ENCODE measurements at regions not wholly inside any gene's neighbourhood (a gene's known extent, or its start where the extent isn't known, plus 50 kb on each side); places are given as distances from the start of the nearest gene placed in this dataset.

DNA sequence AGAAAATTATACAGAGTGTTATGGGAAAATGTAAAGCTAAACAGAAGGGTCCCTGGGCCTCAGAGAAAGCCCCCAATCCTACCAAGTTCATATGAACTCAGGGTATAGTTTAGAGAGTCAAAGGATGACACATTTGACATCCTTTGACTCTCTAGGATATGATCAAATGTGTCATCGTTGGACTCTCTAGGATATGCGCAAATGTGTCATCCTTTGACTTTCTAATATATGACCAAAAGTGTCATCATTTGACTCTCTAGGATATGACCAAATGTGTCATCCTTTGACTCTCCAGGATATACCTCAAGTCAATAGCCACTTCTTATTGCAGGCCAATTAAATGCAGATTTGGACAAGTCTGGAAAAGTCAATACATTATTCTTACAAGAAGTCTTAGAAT lies 204.8 kb upstream of the IGF1 start:
- TF ChIP-seq, protein P1, sequence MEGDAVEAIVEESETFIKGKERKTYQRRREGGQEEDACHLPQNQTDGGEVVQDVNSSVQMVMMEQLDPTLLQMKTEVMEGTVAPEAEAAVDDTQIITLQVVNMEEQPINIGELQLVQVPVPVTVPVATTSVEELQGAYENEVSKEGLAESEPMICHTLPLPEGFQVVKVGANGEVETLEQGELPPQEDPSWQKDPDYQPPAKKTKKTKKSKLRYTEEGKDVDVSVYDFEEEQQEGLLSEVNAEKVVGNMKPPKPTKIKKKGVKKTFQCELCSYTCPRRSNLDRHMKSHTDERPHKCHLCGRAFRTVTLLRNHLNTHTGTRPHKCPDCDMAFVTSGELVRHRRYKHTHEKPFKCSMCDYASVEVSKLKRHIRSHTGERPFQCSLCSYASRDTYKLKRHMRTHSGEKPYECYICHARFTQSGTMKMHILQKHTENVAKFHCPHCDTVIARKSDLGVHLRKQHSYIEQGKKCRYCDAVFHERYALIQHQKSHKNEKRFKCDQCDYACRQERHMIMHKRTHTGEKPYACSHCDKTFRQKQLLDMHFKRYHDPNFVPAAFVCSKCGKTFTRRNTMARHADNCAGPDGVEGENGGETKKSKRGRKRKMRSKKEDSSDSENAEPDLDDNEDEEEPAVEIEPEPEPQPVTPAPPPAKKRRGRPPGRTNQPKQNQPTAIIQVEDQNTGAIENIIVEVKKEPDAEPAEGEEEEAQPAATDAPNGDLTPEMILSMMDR (conservative IDR thresholded peaks at IDR 0.05; ENCODE audit: low read depth, low read length): no peak
- no peak overlapping the region for H3K4me3 ChIP-seq (ENCODE audit: low read depth, low read length)
- DNase-seq (ENCODE audit: low read depth): no peak

DNA sequence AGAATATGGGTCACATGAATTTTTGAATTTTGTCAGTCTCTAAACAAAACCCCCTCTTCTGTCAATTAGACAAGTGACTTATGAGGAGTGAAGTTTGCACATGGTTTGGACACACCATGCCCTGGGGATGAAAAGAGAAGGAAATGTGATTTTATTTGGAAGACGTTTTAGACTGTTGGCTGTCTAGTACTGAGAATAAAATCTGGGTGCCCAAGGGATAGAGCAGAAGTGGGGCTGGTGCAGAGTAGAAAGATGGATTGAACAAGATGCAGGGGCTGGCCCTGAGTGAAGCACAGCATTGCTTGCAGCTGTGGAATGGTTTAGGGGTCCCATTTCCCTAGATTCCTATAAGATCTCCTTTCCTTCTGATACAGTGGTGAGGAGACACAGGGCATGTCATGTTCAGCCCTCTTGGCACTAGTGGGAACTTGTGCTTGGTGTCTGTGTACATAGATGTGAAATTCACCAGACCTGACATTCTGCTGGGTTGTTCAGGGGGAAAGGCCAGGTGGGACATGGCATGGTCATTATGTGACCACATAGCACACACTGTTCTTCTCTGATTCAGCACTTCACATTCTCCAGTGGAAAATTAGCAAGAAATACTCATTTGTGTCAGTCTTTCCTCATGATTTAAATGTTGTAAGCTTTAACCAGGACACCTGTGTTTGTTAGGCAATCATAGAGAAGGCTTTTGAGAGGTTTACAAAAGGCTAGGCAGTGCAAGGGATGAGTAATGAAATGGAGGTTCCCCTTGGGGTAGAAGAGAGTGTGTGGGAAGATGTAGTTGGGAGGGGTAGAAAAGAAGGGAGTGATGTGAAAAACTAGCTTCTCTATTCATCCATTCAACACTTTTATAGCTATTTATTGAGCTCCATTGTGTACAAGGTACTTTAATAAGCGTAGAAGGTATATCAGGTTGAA lies 202.3 kb upstream of the IGF1 start:
- TF ChIP-seq, protein P1 (conservative IDR thresholded peaks at IDR 0.05; ENCODE audit: low read depth, low read length): no peak
- DNase-seq (ENCODE audit: low read depth): no peak
- H3K4me3 ChIP-seq (ENCODE audit: low read depth, low read length): no peak overlapping the region

DNA sequence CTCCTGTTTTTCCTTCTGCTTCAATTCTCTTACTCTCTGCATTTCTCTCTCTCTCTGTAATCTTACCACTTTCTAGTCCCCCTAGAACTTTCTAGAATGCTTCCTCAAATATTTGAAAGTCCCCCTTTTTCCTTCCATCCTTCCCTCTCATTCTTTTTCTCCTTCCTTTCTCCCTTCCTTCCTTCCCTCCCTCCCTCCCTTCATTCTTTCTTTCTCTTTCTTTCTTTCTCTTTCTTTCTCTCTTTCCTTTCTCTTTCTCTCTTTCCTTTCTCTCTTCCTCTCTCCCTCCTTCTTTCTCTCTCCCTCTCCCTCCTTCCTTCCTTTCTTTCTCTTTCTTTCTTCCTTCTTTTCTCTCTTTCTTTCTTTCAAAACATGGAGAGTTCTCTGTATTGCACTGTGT lies 201.4 kb upstream of the IGF1 start:
- TF ChIP-seq, protein P1 (conservative IDR thresholded peaks at IDR 0.05; ENCODE audit: low read depth, low read length): no peak
- H3K4me3 ChIP-seq (ENCODE audit: low read depth, low read length): no peak overlapping the region
- no peak for DNase-seq (ENCODE audit: low read depth)

GRCh38 chr12:102681309-102681708 lies 200.9 kb upstream of the IGF1 start:
- H3K4me3 ChIP-seq (ENCODE audit: low read depth, low read length): no peak overlapping the region
- TF ChIP-seq, protein P1 (conservative IDR thresholded peaks at IDR 0.05; ENCODE audit: low read depth, low read length): no peak
- DNase-seq (ENCODE audit: low read depth): no peak

GRCh38 chr12:102680304-102680703 lies 199.9 kb upstream of the IGF1 start:
- TF ChIP-seq, protein P1 (conservative IDR thresholded peaks at IDR 0.05; ENCODE audit: low read depth, low read length): no peak
- DNase-seq (ENCODE audit: low read depth): no peak
- no peak overlapping the region for H3K4me3 ChIP-seq (ENCODE audit: low read depth, low read length)

- TF ChIP-seq, protein P1 (conservative IDR thresholded peaks at IDR 0.05; ENCODE audit: low read depth, low read length): no peak
- no peak overlapping the region for H3K4me3 ChIP-seq (ENCODE audit: low read depth, low read length)
- DNase-seq (ENCODE audit: low read depth): no peak
These were observed 196.4 kb upstream of the IGF1 start for GRCh38 chr12:102676812-102677211.

GRCh38 chr12:102675672-102676071 lies 195.3 kb upstream of the IGF1 start:
- DNase-seq (ENCODE audit: low read depth): peak; percentile 3
- TF ChIP-seq, protein P1 (conservative IDR thresholded peaks at IDR 0.05; ENCODE audit: low read depth, low read length): no peak
- H3K4me3 ChIP-seq (ENCODE audit: low read depth, low read length): no peak overlapping the region
